ENCODE measurements at regions not wholly inside any gene's neighbourhood (a gene's known extent, or its start where the extent isn't known, plus 50 kb on each side); places are given as distances from the start of the nearest gene placed in this dataset.
A peak's percentile ranks its signal among the peaks of the same experiment; 100 is the strongest.

- no peak overlapping the region for H3K4me3 ChIP-seq (ENCODE audit: insufficient read depth, low read depth, low read length)
- in situ Hi-C loops (cut with MboI; ENCODE audit: low sequenced_read_pairs), result no loop called here
- no peak overlapping the region for H2AFZ ChIP-seq (replicated peaks; ENCODE audit: low read length, poor library complexity)
- no peaks in the 10 kb centered on the region for H3K9me3 ChIP-seq (ENCODE audit: control insufficient read depth, insufficient read depth, low read length)
- no TSS peak for BruUV-seq (replicated peaks)
- H3K4me1 ChIP-seq (ENCODE audit: control insufficient read depth, insufficient read depth, low read length), result peaks cover 5% of the 10 kb centered on the region
- no peaks in the 10 kb centered on the region for H3K79me1 ChIP-seq (ENCODE audit: low read depth in 1 of 2, low read length in 2 of 2)
- dilution Hi-C loops (cut with HindIII; ENCODE audit: low sequenced_read_pairs, unreplicated experiment), result no loop called here
- H3K9me1 ChIP-seq (ENCODE audit: insufficient read depth, low read length), result no peaks in the 10 kb centered on the region
- H2BK120ac ChIP-seq (ENCODE audit: low read depth, low read length), result peak overlapping the region; percentile 51; the same call in 1 of the 2 replicates
- H2AK5ac ChIP-seq (ENCODE audit: low read depth, low read length), result no peak overlapping the region
- no peak overlapping the region for H2BK15ac ChIP-seq (ENCODE audit: low read depth, low read length)
- no peaks in the 10 kb centered on the region for H4K20me1 ChIP-seq (ENCODE audit: insufficient read depth, low read length)
- H2BK5ac ChIP-seq (ENCODE audit: low read depth, low read length, poor library complexity, severe bottlenecking), result peak overlapping the region; percentile 61
- DNase-seq (peak; percentile 90), ATAC-seq (ENCODE audit: low read depth) (peak; percentile 93)
- no peak overlapping the region for H4K5ac ChIP-seq (ENCODE audit: low read depth, low read length)
- H3K14ac ChIP-seq (replicated peaks; ENCODE audit: low read depth, low read length), result no peak overlapping the region
- peak overlapping the region; percentile 51; the same call in 1 of the 2 replicates for H3K27ac ChIP-seq (ENCODE audit: insufficient read depth, low read length)
- no peak overlapping the region; the same call in 1 of the 2 replicates for H2BK20ac ChIP-seq (ENCODE audit: low read depth, low read length)
- intact Hi-C loops (cut with micrococcal nuclease), result no loop called here
- no peak overlapping the region for H3K4ac ChIP-seq (ENCODE audit: low read depth, low read length)
- WGBS, 2 experiments (ENCODE audit: extremely low coverage in 2 of 2, insufficient read length in 1 of 2), result no CpG with 5 or more reads among the region's 3 CpGs
- no peak overlapping the region for H2AK9ac ChIP-seq (replicated peaks; ENCODE audit: low read depth, low read length, poor library complexity)
- TF ChIP-seq POLR2A (IDR thresholded peaks at IDR 0.05; ENCODE audit: low read depth, low read length) (no peak), RFX5 (IDR thresholded peaks at IDR 0.05; ENCODE audit: low read depth, low read length) (no peak), RCOR1 (IDR thresholded peaks at IDR 0.05; ENCODE audit: insufficient replicate concordance, low read length) (no peak), BHLHE40 (IDR thresholded peaks at IDR 0.05; ENCODE audit: low read depth, low read length) (no peak), SMC3 (IDR thresholded peaks at IDR 0.05; ENCODE audit: low read depth, low read length) (no peak), MXI1 (IDR thresholded peaks at IDR 0.05; ENCODE audit: borderline replicate concordance, low read depth, low read length) (no peak), CHD1 (IDR thresholded peaks at IDR 0.05; ENCODE audit: low read depth, low read length) (no peak), USF2 (IDR thresholded peaks at IDR 0.05; ENCODE audit: low read depth, low read length) (no peak), MAFK (IDR thresholded peaks at IDR 0.05; ENCODE audit: low read depth, low read length) (no peak), NFE2L2 (IDR thresholded peaks at IDR 0.05; ENCODE audit: low read depth, low read length) (no peak), MAZ (IDR thresholded peaks at IDR 0.05; ENCODE audit: borderline replicate concordance, low read depth, low read length) (no peak), RAD21 (IDR thresholded peaks at IDR 0.05; ENCODE audit: low read length) (no peak), FOS (IDR thresholded peaks at IDR 0.05; ENCODE audit: low read depth, low read length) (no peak), CEBPB (IDR thresholded peaks at IDR 0.05; ENCODE audit: low read depth, low read length) (no peak)
- TF ChIP-seq, protein P1, sequence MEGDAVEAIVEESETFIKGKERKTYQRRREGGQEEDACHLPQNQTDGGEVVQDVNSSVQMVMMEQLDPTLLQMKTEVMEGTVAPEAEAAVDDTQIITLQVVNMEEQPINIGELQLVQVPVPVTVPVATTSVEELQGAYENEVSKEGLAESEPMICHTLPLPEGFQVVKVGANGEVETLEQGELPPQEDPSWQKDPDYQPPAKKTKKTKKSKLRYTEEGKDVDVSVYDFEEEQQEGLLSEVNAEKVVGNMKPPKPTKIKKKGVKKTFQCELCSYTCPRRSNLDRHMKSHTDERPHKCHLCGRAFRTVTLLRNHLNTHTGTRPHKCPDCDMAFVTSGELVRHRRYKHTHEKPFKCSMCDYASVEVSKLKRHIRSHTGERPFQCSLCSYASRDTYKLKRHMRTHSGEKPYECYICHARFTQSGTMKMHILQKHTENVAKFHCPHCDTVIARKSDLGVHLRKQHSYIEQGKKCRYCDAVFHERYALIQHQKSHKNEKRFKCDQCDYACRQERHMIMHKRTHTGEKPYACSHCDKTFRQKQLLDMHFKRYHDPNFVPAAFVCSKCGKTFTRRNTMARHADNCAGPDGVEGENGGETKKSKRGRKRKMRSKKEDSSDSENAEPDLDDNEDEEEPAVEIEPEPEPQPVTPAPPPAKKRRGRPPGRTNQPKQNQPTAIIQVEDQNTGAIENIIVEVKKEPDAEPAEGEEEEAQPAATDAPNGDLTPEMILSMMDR (conservative IDR thresholded peaks at IDR 0.05; ENCODE audit: low read depth, low read length), result no peak
- TF ChIP-seq, protein P2, sequence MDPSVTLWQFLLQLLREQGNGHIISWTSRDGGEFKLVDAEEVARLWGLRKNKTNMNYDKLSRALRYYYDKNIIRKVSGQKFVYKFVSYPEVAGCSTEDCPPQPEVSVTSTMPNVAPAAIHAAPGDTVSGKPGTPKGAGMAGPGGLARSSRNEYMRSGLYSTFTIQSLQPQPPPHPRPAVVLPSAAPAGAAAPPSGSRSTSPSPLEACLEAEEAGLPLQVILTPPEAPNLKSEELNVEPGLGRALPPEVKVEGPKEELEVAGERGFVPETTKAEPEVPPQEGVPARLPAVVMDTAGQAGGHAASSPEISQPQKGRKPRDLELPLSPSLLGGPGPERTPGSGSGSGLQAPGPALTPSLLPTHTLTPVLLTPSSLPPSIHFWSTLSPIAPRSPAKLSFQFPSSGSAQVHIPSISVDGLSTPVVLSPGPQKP (IDR thresholded peaks at IDR 0.05; ENCODE audit: borderline replicate concordance, low read depth, low read length), result no peak
- H3K23ac ChIP-seq (ENCODE audit: low read depth, low read length), result no peak overlapping the region
- H3K36me3 ChIP-seq (ENCODE audit: control insufficient read depth, insufficient read depth, low read length), result no peaks in the 10 kb centered on the region
- H3K56ac ChIP-seq (ENCODE audit: extremely low read depth, insufficient read depth, low read length), result no peak overlapping the region
- H3K4me2 ChIP-seq (ENCODE audit: low read depth, low read length), result peak overlapping the region; percentile 10
- H3K18ac ChIP-seq (ENCODE audit: low read depth, low read length), result peak overlapping the region; percentile 37; the same call in 1 of the 2 replicates
- H3K27me3 ChIP-seq (ENCODE audit: control insufficient read depth, insufficient read depth, low read length), result no peaks in the 10 kb centered on the region
- H3K9ac ChIP-seq (ENCODE audit: low read depth, low read length), result no peak overlapping the region
- ChIA-PET POLR2A (ENCODE audit: unreplicated experiment) (no interaction called here), CTCF (interaction anchor here (1.2 kb wide), 1 partner anchor 10 kb away, joined by 3 read pairs; no protein-coding TSS in a partner anchor)
- H4K8ac ChIP-seq (ENCODE audit: low read depth in 2 of 2, low read length in 2 of 2), result no peak overlapping the region
- no peak overlapping the region for H4K91ac ChIP-seq (ENCODE audit: insufficient read depth, low read depth, low read length)
Observed at GRCh38 chr7:19413443-19413965, 268.3 kb upstream of the FERD3L start.
